ENCODE measurements at regions not wholly inside any gene's neighbourhood (a gene's known extent, or its start where the extent isn't known, plus 50 kb on each side); places are given as distances from the start of the nearest gene placed in this dataset.

- TF ChIP-seq POLR2A (IDR thresholded peaks at IDR 0.05) (no peak), CTCF (IDR thresholded peaks at IDR 0.05) (no peak)
These were observed 127.7 kb upstream of the IQSEC1 start for GRCh38 chr3:13200946-13201345.

Data from right lobe of liver (tissue), 4 donors.